Pancreas (tissue), 10 donors: ENCODE measurements at regions not wholly inside any gene's neighbourhood (a gene's known extent, or its start where the extent isn't known, plus 50 kb on each side); places are given as distances from the start of the nearest gene placed in this dataset.

Experiments used
- ATAC-seq, 4 donors: fragments of 200-7000 bp; cut with Tn5 transposase; one replicate each; pipeline versions ENCODE4 v1.8.0 to v1.9.1; 2020; ENCODE audit warnings: mild to moderate bottlenecking in 4 of 4, moderate library complexity in 4 of 4
- DNase-seq, 6 donors: peaks; one replicate each; pipeline ENCODE4 v3.0.0-alpha.2; 2020
- FAIRE-seq: peaks from 2 replicates; lab custom pipeline; 2012; peaks lifted over from hg19 to GRCh38; lab: Jason Lieb, UNC
- H3K27ac ChIP-seq, 4 donors: fragments of 200-600 bp; sonication (generic); 1 replicate in 3 of 4; 2 replicates in 1 of 4; pipeline versions ENCODE4 v1.5.0 to v1.8.0; 2020
- H3K27me3 ChIP-seq, 4 donors: fragments of 200-600 bp; one replicate each; pipeline ENCODE4 v1.8.0; 2021
- H3K36me3 ChIP-seq, 3 donors: fragments of 200-600 bp; sonication (generic) in 1 of 3; one replicate each; pipeline versions ENCODE4 v1.5.0 to v1.8.0; 2020 to 2021
- H3K4me1 ChIP-seq, 3 donors: fragments of 200-600 bp; one replicate each; pipeline ENCODE4 v1.8.0; 2021
- H3K4me3 ChIP-seq, 4 donors: fragments of 200-600 bp; sonication (generic) in 2 of 4; one replicate each; pipeline versions ENCODE4 v1.5.0 to v1.8.0; 2020 to 2021
- H3K9me3 ChIP-seq, 4 donors: fragments of 200-600 bp; one replicate each; pipeline ENCODE4 v1.8.0; 2021
- WGBS, 2 donors: extraction: QIAGEN DNeasy Blood & Tissue Kit; methylation state at CpG; one replicate each; pipeline ENCODE4 v1.1.7; 2013; 5-methylcytosine and 5-hydroxymethylcytosine counted together
- intact Hi-C, 3 donors: fragments of 100-400 bp; cut with DNase I; formaldehyde crosslinking; loops; one replicate each; pipeline versions ENCODE4 v1.11.1 to v1.14.2; 2022
- TF ChIP-seq, protein P1 (sequence below), 4 donors: fragments of 200-600 bp; sonication (generic) in 3 of 4; IDR thresholded peaks; one replicate each; pipeline versions ENCODE4 v1.5.0 to v1.8.0; 2021; ENCODE audit warnings: antibody characterized with exemption in 4 of 4
- donor health status: healthy with polysubstance abuse.
- donor health status: DM: no; HTN: no; CAD: no; lungs with moderate emphysema.
- donor health status: DM: no; HTN: no; CAD: no.
- donor health status: control.
- donor health status: control.
- donor health status: Bipolar disorder and iron deficiency.
- donor health status: DM: yes; HTN: yes; CAD: no.
- donor health status: DM: no; HTN: no; CAD: no.
- donor health status: DM: no; HTN: no; CAD: no.
- donor health status: DM: yes; HTN: yes; CAD: no.

- no peak for ATAC-seq
- intact Hi-C loops = no loop called here
- no peak overlapping the region for H3K27ac ChIP-seq
- no peaks in the 10 kb centered on the region for H3K9me3 ChIP-seq
- H3K27me3 ChIP-seq = no peaks in the 10 kb centered on the region
- no peaks in the 10 kb centered on the region for H3K36me3 ChIP-seq
- no peak for FAIRE-seq
- no peak overlapping the region for H3K4me3 ChIP-seq
- WGBS, 2 donors = 80 to 83% methylated on average over 12 of the region's 12 CpGs
- DNase-seq = no peak
- TF ChIP-seq, protein P1, sequence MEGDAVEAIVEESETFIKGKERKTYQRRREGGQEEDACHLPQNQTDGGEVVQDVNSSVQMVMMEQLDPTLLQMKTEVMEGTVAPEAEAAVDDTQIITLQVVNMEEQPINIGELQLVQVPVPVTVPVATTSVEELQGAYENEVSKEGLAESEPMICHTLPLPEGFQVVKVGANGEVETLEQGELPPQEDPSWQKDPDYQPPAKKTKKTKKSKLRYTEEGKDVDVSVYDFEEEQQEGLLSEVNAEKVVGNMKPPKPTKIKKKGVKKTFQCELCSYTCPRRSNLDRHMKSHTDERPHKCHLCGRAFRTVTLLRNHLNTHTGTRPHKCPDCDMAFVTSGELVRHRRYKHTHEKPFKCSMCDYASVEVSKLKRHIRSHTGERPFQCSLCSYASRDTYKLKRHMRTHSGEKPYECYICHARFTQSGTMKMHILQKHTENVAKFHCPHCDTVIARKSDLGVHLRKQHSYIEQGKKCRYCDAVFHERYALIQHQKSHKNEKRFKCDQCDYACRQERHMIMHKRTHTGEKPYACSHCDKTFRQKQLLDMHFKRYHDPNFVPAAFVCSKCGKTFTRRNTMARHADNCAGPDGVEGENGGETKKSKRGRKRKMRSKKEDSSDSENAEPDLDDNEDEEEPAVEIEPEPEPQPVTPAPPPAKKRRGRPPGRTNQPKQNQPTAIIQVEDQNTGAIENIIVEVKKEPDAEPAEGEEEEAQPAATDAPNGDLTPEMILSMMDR (IDR thresholded peaks at IDR 0.05) = no peak
- no peaks in the 10 kb centered on the region for H3K4me1 ChIP-seq
These were observed 516.2 kb downstream of the TBC1D22A start for GRCh38 chr22:47278655-47279054.

DNA sequence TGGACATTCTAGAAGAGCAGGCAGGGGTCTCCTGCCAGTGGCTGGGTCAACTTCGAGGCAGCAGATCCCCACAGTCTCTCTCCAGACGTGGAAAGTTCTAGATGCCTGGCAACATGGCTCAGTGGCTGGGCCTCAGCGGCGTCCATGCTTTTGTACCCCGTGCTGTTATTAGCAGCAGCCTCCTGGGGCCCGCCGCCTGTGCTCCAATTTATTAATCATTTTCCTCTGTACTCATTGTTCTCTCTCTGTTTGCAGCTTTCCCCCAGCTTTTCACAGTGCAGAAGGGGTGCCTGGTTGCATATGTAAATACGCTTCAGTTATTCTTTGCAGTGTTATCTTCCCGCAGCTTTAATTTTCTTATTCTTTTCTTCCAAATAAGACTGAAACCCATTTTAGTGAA lies 515.1 kb downstream of the TBC1D22A start:
- Histone ChIP-seq H3K4me3 (no peak overlapping the region), H3K27ac (no peak overlapping the region), H3K27me3 (no peaks in the 10 kb centered on the region), H3K4me1 (no peaks in the 10 kb centered on the region), H3K36me3 (no peaks in the 10 kb centered on the region), H3K9me3 (no peaks in the 10 kb centered on the region)
- TF ChIP-seq, protein P1 (IDR thresholded peaks at IDR 0.05) = no peak
- DNase-seq (peak in 1 of 6 donors; percentile 13), ATAC-seq (no peak), FAIRE-seq (no peak)
- intact Hi-C loops = no loop called here
- WGBS, 2 donors = 67 to 76% methylated on average over 9 of the region's 9 CpGs

GRCh38 chr22:47276991-47277390 lies 514.5 kb downstream of the TBC1D22A start:
- no peak for FAIRE-seq
- Histone ChIP-seq H3K9me3 (no peaks in the 10 kb centered on the region), H3K4me3 (no peak overlapping the region), H3K4me1 (no peaks in the 10 kb centered on the region), H3K27ac (no peak overlapping the region), H3K27me3 (no peaks in the 10 kb centered on the region), H3K36me3 (no peaks in the 10 kb centered on the region)
- TF ChIP-seq, protein P1 (IDR thresholded peaks at IDR 0.05) = no peak
- peak in 1 of 6 donors; percentile 59 for DNase-seq
- 73 to 74% methylated on average over 13 of the region's 13 CpGs for WGBS, 2 donors
- intact Hi-C loops = no loop called here
- no peak for ATAC-seq

DNA sequence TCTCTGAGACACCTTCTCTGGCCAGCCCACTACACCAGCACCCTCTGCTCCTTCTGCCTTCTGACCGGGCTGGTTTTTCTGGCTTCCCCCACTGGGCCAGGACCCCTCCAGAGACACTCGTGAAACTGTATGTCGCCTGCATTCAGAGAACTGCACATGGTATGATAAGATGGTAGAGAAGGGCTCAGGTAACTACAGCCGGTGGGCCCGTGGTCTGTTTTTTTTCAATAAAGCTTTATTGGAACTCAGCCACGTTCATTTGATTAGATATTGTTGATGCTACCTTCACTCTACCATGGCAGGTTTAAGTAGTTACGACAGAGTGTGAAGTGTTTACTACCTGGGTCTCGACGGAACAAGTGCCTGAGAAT lies 514.0 kb downstream of the TBC1D22A start:
- TF ChIP-seq, protein P1 (IDR thresholded peaks at IDR 0.05) = no peak
- DNase-seq = peak in 1 of 6 donors; percentile 9
- Histone ChIP-seq H3K4me1 (no peaks in the 10 kb centered on the region), H3K36me3 (no peaks in the 10 kb centered on the region), H3K27ac (no peak overlapping the region), H3K9me3 (no peaks in the 10 kb centered on the region), H3K27me3 (no peaks in the 10 kb centered on the region), H3K4me3 (no peak overlapping the region)
- FAIRE-seq = no peak
- no peak for ATAC-seq
- WGBS, 2 donors = 75 to 78% methylated on average over 9 of the region's 9 CpGs
- intact Hi-C loops = no loop called here

- H3K36me3 ChIP-seq = no peaks in the 10 kb centered on the region
- no peaks in the 10 kb centered on the region for H3K4me1 ChIP-seq
- 51 to 56% methylated on average over 12 of the region's 12 CpGs for WGBS, 2 donors
- H3K27ac ChIP-seq = no peak overlapping the region
- peak in 1 of 6 donors; percentile 14 for DNase-seq
- H3K9me3 ChIP-seq = no peaks in the 10 kb centered on the region
- ATAC-seq = no peak
- H3K4me3 ChIP-seq = no peak overlapping the region
- no peaks in the 10 kb centered on the region for H3K27me3 ChIP-seq
- FAIRE-seq = no peak
- TF ChIP-seq, protein P1 (IDR thresholded peaks at IDR 0.05) = no peak
- intact Hi-C loops = no loop called here
These were observed 513.4 kb downstream of the TBC1D22A start for GRCh38 chr22:47275605-47276449.
